ENCODE measurements at regions not wholly inside any gene's neighbourhood (a gene's known extent, or its start where the extent isn't known, plus 50 kb on each side); places are given as distances from the start of the nearest gene placed in this dataset.
"Not testable (repeated sequence)": the region's sequence is repeated elsewhere in the genome, so short reads cannot be mapped to it uniquely, and the experiment has no call there.

- H3K4me3 ChIP-seq (ENCODE audit: low read depth, low read length, poor library complexity, severe bottlenecking) = no peak overlapping the region
- no peaks in the 10 kb centered on the region for H3K9me3 ChIP-seq (ENCODE audit: low read length)
- H3K4me1 ChIP-seq (ENCODE audit: insufficient read depth, low read length, severe bottlenecking) = no peaks in the 10 kb centered on the region
- no peak overlapping the region for H2AFZ ChIP-seq (ENCODE audit: low read length)
- no peak overlapping the region for H3K4me2 ChIP-seq (ENCODE audit: low read length)
- no peak overlapping the region for H3K27ac ChIP-seq (ENCODE audit: low read depth, low read length, poor library complexity, severe bottlenecking)
- no peak overlapping the region for H3K9ac ChIP-seq (ENCODE audit: low read length)
- no peaks in the 10 kb centered on the region for H3K79me2 ChIP-seq (ENCODE audit: insufficient read depth, low read length)
- no peaks in the 10 kb centered on the region for H3K27me3 ChIP-seq (ENCODE audit: insufficient read depth, low read length)
- H3K36me3 ChIP-seq (ENCODE audit: insufficient read depth, low read length) = no peaks in the 10 kb centered on the region
- H3F3A ChIP-seq (ENCODE audit: insufficient read depth, low read length) = no peaks in the 10 kb centered on the region
- H4K20me1 ChIP-seq (ENCODE audit: insufficient read depth, low read length) = no peaks in the 10 kb centered on the region
- no peak for TF ChIP-seq EZH2 (IDR thresholded peaks at IDR 0.05; ENCODE audit: borderline replicate concordance, low read length)
- TF ChIP-seq CTCF (IDR thresholded peaks at IDR 0.05; ENCODE audit: low read length) = no peak
- no peaks in the 10 kb centered on the region for H3K9me2 ChIP-seq (ENCODE audit: low read depth, low read length)
These were observed 145.5 kb upstream of the PLD5 start for GRCh38 chr1:242670019-242670418.

GRCh38 chr1:242662886-242663285 lies 138.4 kb upstream of the PLD5 start:
- Histone ChIP-seq H3K4me2 (ENCODE audit: low read length) (no peak overlapping the region), H3K36me3 (ENCODE audit: insufficient read depth, low read length) (no peaks in the 10 kb centered on the region), H3K27me3 (ENCODE audit: insufficient read depth, low read length) (no peaks in the 10 kb centered on the region), H3K9ac (ENCODE audit: low read length) (no peak overlapping the region), H3K9me3 (ENCODE audit: low read length) (no peaks in the 10 kb centered on the region), H3K9me2 (ENCODE audit: low read depth, low read length) (no peaks in the 10 kb centered on the region), H3K27ac (ENCODE audit: low read depth, low read length, poor library complexity, severe bottlenecking) (no peak overlapping the region), H3K4me3 (ENCODE audit: low read depth, low read length, poor library complexity, severe bottlenecking) (no peak overlapping the region), H3K79me2 (ENCODE audit: insufficient read depth, low read length) (no peaks in the 10 kb centered on the region), H3K4me1 (ENCODE audit: insufficient read depth, low read length, severe bottlenecking) (no peaks in the 10 kb centered on the region), H2AFZ (ENCODE audit: low read length) (no peak overlapping the region), H4K20me1 (ENCODE audit: insufficient read depth, low read length) (no peaks in the 10 kb centered on the region), H3F3A (ENCODE audit: insufficient read depth, low read length) (no peaks in the 10 kb centered on the region)
- TF ChIP-seq EZH2 (IDR thresholded peaks at IDR 0.05; ENCODE audit: borderline replicate concordance, low read length) (no peak), CTCF (IDR thresholded peaks at IDR 0.05; ENCODE audit: low read length) (no peak)

GRCh38 chr1:242653772-242654171 lies 129.3 kb upstream of the PLD5 start:
- H2AFZ ChIP-seq (ENCODE audit: low read length); H3K4me3 ChIP-seq (ENCODE audit: low read depth, low read length, poor library complexity, severe bottlenecking); H3F3A ChIP-seq (ENCODE audit: insufficient read depth, low read length); H3K27ac ChIP-seq (ENCODE audit: low read depth, low read length, poor library complexity, severe bottlenecking); H3K4me1 ChIP-seq (ENCODE audit: insufficient read depth, low read length, severe bottlenecking); H3K9ac ChIP-seq (ENCODE audit: low read length); H3K4me2 ChIP-seq (ENCODE audit: low read length); H3K79me2 ChIP-seq (ENCODE audit: insufficient read depth, low read length); H4K20me1 ChIP-seq (ENCODE audit: insufficient read depth, low read length); H3K36me3 ChIP-seq (ENCODE audit: insufficient read depth, low read length); H3K9me2 ChIP-seq (ENCODE audit: low read depth, low read length); H3K27me3 ChIP-seq (ENCODE audit: insufficient read depth, low read length); H3K9me3 ChIP-seq (ENCODE audit: low read length): not testable (repeated sequence)

- no peaks in the 10 kb centered on the region for H4K20me1 ChIP-seq (ENCODE audit: insufficient read depth, low read length)
- no peaks in the 10 kb centered on the region for H3K79me2 ChIP-seq (ENCODE audit: insufficient read depth, low read length)
- no peak overlapping the region for H2AFZ ChIP-seq (ENCODE audit: low read length)
- H3K4me3 ChIP-seq (ENCODE audit: low read depth, low read length, poor library complexity, severe bottlenecking) = no peak overlapping the region
- H3K4me1 ChIP-seq (ENCODE audit: insufficient read depth, low read length, severe bottlenecking) = no peaks in the 10 kb centered on the region
- no peak overlapping the region for H3K27ac ChIP-seq (ENCODE audit: low read depth, low read length, poor library complexity, severe bottlenecking)
- H3K9me2 ChIP-seq (ENCODE audit: low read depth, low read length) = no peaks in the 10 kb centered on the region
- no peaks in the 10 kb centered on the region for H3K36me3 ChIP-seq (ENCODE audit: insufficient read depth, low read length)
- H3K4me2 ChIP-seq (ENCODE audit: low read length) = no peak overlapping the region
- TF ChIP-seq CTCF (IDR thresholded peaks at IDR 0.05; ENCODE audit: low read length) = peak; percentile 56
- no peak for TF ChIP-seq EZH2 (IDR thresholded peaks at IDR 0.05; ENCODE audit: borderline replicate concordance, low read length)
- no peak overlapping the region for H3K9ac ChIP-seq (ENCODE audit: low read length)
- H3K9me3 ChIP-seq (ENCODE audit: low read length) = no peaks in the 10 kb centered on the region
- H3K27me3 ChIP-seq (ENCODE audit: insufficient read depth, low read length) = no peaks in the 10 kb centered on the region
- no peaks in the 10 kb centered on the region for H3F3A ChIP-seq (ENCODE audit: insufficient read depth, low read length)
These were observed 127.3 kb upstream of the PLD5 start for GRCh38 chr1:242651817-242652216.
